Prostate gland (tissue), 2 donors: ENCODE measurements at regions not wholly inside any gene's neighbourhood (a gene's known extent, or its start where the extent isn't known, plus 50 kb on each side); places are given as distances from the start of the nearest gene placed in this dataset.

ENCODE experiments used
- DNase-seq: peaks from one replicate; pipeline ENCODE4 v3.0.0-alpha.2; 2019; ENCODE audit warnings: low spot score
- H3K27ac ChIP-seq, 2 donors: fragments of 200-600 bp; sonication (generic); 2 replicates each; pipeline ENCODE4 v1.5.1; 2017 to 2019
- H3K27me3 ChIP-seq: fragments of 200-600 bp; sonication (generic); replicated peaks from 2 replicates; pipeline ENCODE4 v1.5.1; 2019; ENCODE audit not compliant: insufficient read depth
- H3K36me3 ChIP-seq, 2 donors: fragments of 200-600 bp; sonication (generic); 1 replicate in 1 of 2; 2 replicates in 1 of 2; pipeline versions ENCODE4 v1.5.1 to v1.8.1; 2017 to 2019
- H3K4me1 ChIP-seq: fragments of 200-600 bp; sonication (generic); replicated peaks from 2 replicates; pipeline ENCODE4 v1.5.1; 2019
- H3K4me3 ChIP-seq, 2 donors: fragments of 200-600 bp; sonication (generic); 2 replicates each; pipeline ENCODE4 v1.5.1; 2017 to 2019
- H3K9me3 ChIP-seq: fragments of 200-600 bp; sonication (generic); 2 replicates; pipeline ENCODE4 v1.5.1; 2017
- POLR2A ChIP-seq: fragments of 450-650 bp; IDR thresholded peaks from one replicate; pipeline ENCODE4 v1.6.1; 2016; ENCODE audit warnings: antibody characterized with exemption, mild to moderate bottlenecking
- POLR2AphosphoS5 ChIP-seq: sonication (generic); formaldehyde crosslinking; IDR thresholded peaks from one replicate; pipeline ENCODE4 v1.6.1; 2017; ENCODE audit warnings: antibody characterized with exemption
- WGBS: methylation state at CpG from one replicate; pipeline ENCODE4 v1.1.5; 2018; 5-methylcytosine and 5-hydroxymethylcytosine counted together
- intact Hi-C: fragments of 100-400 bp; cut with DNase I; formaldehyde crosslinking; loops from one replicate; pipeline ENCODE4 v1.14.2; 2022
- TF ChIP-seq, protein P1 (sequence below), 4 experiments: fragments of 200-600 bp in 2 of 4; fragments of 450-650 bp in 2 of 4; sonication (generic) in 2 of 4; IDR thresholded peaks; 1 replicate in 3 of 4; 2 replicates in 1 of 4; pipeline ENCODE4 v1.5.1; 2016 to 2019; ENCODE audit warnings: antibody characterized with exemption in 4 of 4, mild to moderate bottlenecking in 2 of 4, moderate library complexity in 2 of 4

DNA sequence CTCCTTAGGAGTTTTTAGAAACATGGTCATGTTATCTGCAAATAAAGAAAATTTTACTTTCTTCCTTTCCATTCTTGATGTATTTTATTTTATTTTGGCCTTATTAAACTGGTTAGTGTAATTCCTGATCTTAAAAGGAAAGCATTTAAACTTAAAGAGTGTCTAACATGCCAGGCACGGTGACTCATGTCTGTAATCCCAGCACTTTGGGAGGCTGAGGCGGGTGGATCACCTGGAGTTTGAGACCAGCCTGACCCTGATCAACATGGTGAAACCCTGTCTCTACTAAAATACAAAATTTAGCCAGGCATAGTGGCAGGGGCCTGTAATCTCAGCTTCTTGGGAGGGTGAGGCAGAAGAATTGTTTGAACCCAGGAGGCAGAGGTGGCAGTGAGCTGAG, 281.3 kb downstream of the PTTG2 start:
- H3K9me3 ChIP-seq: no peaks in the 10 kb centered on the region
- H3K4me3 ChIP-seq: no peak overlapping the region
- no peak for DNase-seq
- no peaks in the 10 kb centered on the region for H3K4me1 ChIP-seq
- H3K36me3 ChIP-seq: no peaks in the 10 kb centered on the region
- TF ChIP-seq, protein P1, sequence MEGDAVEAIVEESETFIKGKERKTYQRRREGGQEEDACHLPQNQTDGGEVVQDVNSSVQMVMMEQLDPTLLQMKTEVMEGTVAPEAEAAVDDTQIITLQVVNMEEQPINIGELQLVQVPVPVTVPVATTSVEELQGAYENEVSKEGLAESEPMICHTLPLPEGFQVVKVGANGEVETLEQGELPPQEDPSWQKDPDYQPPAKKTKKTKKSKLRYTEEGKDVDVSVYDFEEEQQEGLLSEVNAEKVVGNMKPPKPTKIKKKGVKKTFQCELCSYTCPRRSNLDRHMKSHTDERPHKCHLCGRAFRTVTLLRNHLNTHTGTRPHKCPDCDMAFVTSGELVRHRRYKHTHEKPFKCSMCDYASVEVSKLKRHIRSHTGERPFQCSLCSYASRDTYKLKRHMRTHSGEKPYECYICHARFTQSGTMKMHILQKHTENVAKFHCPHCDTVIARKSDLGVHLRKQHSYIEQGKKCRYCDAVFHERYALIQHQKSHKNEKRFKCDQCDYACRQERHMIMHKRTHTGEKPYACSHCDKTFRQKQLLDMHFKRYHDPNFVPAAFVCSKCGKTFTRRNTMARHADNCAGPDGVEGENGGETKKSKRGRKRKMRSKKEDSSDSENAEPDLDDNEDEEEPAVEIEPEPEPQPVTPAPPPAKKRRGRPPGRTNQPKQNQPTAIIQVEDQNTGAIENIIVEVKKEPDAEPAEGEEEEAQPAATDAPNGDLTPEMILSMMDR (IDR thresholded peaks at IDR 0.05): no peak
- TF ChIP-seq POLR2A: no peak
- TF ChIP-seq POLR2AphosphoS5: no peak
- intact Hi-C loops: no loop called here
- 86% methylated on average over 2 of the region's 2 CpGs for WGBS
- no peak overlapping the region for H3K27ac ChIP-seq
- no peaks in the 10 kb centered on the region for H3K27me3 ChIP-seq

DNA sequence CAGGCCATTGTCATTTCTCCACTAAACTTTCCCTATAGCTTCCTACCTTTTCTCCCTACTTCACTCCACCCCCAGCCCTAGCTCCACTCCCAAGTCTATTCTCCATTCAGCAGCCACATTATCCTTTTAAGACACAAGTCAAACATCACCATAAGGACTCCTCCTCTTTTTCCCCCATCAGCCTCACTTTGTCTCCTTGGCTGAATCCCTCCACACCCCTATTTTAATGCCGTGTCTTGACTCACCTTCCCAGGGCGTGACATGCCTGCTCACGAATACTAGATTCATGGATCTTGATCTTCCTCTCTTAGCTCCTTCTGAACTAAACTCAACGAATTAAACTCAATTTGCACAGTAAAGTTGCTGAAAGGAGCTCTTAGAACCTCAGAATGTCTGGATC, 281.9 kb downstream of the PTTG2 start:
- Histone ChIP-seq H3K9me3 (no peaks in the 10 kb centered on the region), H3K4me3 (no peak overlapping the region), H3K27ac (no peak overlapping the region), H3K36me3 (no peaks in the 10 kb centered on the region), H3K27me3 (no peaks in the 10 kb centered on the region), H3K4me1 (no peaks in the 10 kb centered on the region)
- intact Hi-C loops: no loop called here
- no peak for DNase-seq
- TF ChIP-seq POLR2AphosphoS5 (no peak), POLR2A (no peak)
- TF ChIP-seq, protein P1 (IDR thresholded peaks at IDR 0.05): no peak
- 98% methylated on average over 4 of the region's 4 CpGs for WGBS

DNA sequence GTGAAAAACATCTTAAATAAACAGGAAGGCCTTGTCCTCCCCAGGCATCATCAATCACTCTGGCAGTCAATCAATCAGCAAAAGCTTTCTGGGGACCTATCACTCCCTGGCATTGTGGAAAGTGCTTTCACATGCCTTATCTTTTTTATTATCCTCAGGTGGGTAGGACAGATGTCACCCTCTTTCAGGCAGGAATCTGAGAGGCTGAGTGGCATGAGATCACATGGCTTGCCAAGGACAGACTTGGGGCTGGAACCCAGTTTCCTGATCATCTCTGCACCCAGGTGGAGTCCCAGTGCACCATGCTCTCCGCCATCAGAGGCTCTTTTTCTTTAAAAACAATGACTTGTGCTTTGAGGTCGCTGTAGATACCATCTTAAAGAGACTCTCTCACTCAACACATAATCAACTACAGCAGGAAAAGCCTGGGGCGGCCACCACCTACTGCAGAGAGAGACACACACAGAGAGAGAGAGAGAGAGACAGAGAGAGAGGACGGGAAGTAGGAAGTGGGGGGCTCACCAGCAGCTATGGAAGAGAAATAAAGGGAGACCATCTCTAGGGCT, 282.7 kb downstream of the PTTG2 start:
- Histone ChIP-seq H3K4me3 (no peak overlapping the region), H3K27me3 (no peaks in the 10 kb centered on the region), H3K4me1 (no peaks in the 10 kb centered on the region), H3K27ac (no peak overlapping the region), H3K9me3 (no peaks in the 10 kb centered on the region), H3K36me3 (no peaks in the 10 kb centered on the region)
- TF ChIP-seq POLR2A (no peak), POLR2AphosphoS5 (no peak)
- TF ChIP-seq, protein P1 (IDR thresholded peaks at IDR 0.05): no peak
- no peak for DNase-seq
- WGBS: 70% methylated on average over 4 of the region's 4 CpGs
- intact Hi-C loops: no loop called here

DNA sequence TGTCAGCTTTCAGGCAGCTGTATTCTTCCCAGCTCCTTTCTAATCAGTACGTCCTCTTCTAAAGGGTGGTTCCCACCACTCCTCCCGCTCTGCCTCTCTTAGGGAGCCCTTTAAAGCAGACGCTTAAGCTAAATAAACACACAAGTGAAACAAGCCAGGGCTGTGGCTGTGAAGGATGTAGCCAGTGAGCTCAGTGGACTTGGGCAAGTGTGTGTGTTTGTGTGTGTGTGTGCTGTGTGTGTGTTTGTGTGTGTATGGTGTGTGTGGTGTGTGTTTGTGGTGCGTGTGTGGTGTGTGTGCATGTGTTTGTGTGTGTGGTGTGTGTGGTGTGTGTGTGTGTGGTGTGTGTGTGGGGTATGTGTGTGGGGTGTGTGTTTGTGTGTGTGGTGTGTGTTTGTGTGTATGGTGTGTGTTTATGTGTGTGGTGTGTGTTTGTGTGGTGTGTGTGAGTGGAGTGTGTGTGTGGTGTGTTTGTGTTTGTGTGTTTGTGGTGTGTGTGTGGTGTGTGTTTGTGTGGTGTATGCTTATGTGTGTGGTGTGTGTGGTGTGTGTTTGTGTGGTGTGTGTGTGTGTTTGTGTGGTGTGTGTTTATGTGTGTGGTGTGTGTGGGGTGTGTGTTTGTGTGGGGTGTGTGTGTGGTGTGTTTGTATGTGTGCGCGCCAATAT, 283.3 kb downstream of the PTTG2 start:
- WGBS: 66% methylated on average over 6 of the region's 6 CpGs
- TF ChIP-seq, protein P1 (IDR thresholded peaks at IDR 0.05): no peak
- TF ChIP-seq POLR2A (no peak), POLR2AphosphoS5 (no peak)
- H3K27ac ChIP-seq: no peak overlapping the region
- no peaks in the 10 kb centered on the region for H3K9me3 ChIP-seq
- no peaks in the 10 kb centered on the region for H3K36me3 ChIP-seq
- no peak overlapping the region for H3K4me3 ChIP-seq
- H3K4me1 ChIP-seq: no peaks in the 10 kb centered on the region
- DNase-seq: no peak
- H3K27me3 ChIP-seq: no peaks in the 10 kb centered on the region
- intact Hi-C loops: no loop called here

DNA sequence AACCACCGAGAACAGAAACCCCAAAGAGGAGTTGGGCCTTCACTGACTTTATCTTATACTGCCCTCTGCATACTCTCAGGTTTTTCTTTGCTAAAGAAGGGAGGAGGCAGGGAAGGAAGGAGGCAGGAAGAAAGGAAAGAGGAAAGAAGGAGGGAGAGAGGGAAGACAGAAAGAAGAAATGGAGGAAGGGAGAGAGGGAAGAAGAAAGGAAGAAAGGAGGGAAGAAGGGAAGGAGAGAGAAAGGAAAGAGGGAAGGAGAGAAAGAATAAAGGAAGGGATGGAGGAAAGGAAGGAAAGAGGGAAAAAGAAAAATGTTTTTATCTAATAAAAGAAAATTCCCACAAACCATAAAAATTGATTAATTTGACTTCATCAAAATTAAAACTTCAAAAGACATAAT, 294.6 kb downstream of the PTTG2 start:
- WGBS: 93% methylated on average over 1 of the region's 1 CpG
- intact Hi-C loops: no loop called here
- no peak for TF ChIP-seq POLR2A
- TF ChIP-seq, protein P1 (IDR thresholded peaks at IDR 0.05): no peak
- TF ChIP-seq POLR2AphosphoS5: no peak

More for the DNA sequence above, 294.6 kb downstream of the PTTG2 start:
- no peak for DNase-seq
- Histone ChIP-seq H3K4me1 (no peaks in the 10 kb centered on the region), H3K9me3 (no peaks in the 10 kb centered on the region), H3K4me3 (no peak overlapping the region), H3K36me3 (no peaks in the 10 kb centered on the region), H3K27ac (no peak overlapping the region), H3K27me3 (no peaks in the 10 kb centered on the region)
